SK-N-MC (cell line): ENCODE measurements at regions not wholly inside any gene's neighbourhood (a gene's known extent, or its start where the extent isn't known, plus 50 kb on each side); places are given as distances from the start of the nearest gene placed in this dataset.

ENCODE experiments used
- EZH2 ChIP-seq: fragments of 200-600 bp; sonication (generic); IDR thresholded peaks from one replicate; pipeline ENCODE4 v1.6.1; 2017; ENCODE audit warnings: antibody characterized with exemption
- POLR2AphosphoS5 ChIP-seq: IDR thresholded peaks from 2 replicates; pipeline ENCODE4 v1.6.1; 2012; ENCODE audit warnings: mild to moderate bottlenecking, low read depth, low read length, borderline replicate concordance

DNA sequence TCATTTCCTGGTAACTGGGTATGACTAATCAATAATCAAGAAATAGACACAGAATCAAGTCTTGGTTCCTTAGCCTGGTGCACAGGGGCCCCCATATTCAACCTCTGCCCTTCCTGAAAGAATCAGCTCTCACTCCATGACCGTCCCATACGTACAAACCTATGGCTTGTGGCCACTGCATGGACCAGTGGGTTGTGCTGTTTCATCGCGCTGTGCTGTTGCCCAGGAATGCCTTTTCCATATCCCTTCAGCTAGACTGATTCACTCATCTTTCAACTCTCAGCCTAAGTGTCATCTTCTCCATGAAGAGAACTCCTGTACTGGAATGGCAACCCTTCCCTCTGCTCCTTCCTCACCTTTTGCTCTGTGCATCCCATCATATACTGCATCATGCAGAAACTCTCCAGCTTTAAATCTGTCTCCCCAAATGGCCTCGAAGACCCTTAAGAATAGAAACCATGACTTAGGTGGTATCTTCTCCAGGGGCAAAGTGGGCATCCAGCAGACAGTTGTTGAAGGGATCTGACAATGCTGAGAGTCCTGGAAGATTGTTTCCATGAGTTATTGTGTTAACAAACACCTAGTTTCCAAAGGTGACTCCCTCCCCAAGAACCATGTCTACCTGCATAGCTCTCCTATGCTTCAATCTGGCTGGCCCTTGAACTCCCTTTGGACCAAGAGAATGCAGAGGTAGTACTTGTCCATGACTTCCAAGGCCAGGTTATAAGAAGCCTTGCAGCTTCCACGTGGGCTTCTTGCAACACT lies 180.8 kb downstream of the ACTL7B start:
- TF ChIP-seq POLR2AphosphoS5 (no peak), EZH2 (no peak)
